ENCODE measurements at regions not wholly inside any gene's neighbourhood (a gene's known extent, or its start where the extent isn't known, plus 50 kb on each side); places are given as distances from the start of the nearest gene placed in this dataset.

GRCh38 chr10:28805390-28805789, 128.1 kb downstream of the BAMBI start:
- H3K9ac ChIP-seq (ENCODE audit: low read length): no peak overlapping the region
- H3K4me1 ChIP-seq (ENCODE audit: control insufficient read depth, low read depth, low read length): peaks cover 41% of the 10 kb centered on the region
- no peak overlapping the region for H3K27ac ChIP-seq (ENCODE audit: low read length)

GRCh38 chr10:28806488-28806941, 129.2 kb downstream of the BAMBI start:
- H3K9ac ChIP-seq (ENCODE audit: low read length): peak overlapping the region; percentile 15
- no peak overlapping the region for H3K4me3 ChIP-seq (ENCODE audit: low read length)

More at GRCh38 chr10:28805390-28805789, 128.1 kb downstream of the BAMBI start:
- no peaks in the 10 kb centered on the region for H3K36me3 ChIP-seq (ENCODE audit: control insufficient read depth, low read depth, low read length)
- H3K4me3 ChIP-seq (ENCODE audit: low read length): no peak overlapping the region
- peaks cover 10% of the 10 kb centered on the region for H3K27me3 ChIP-seq (ENCODE audit: control insufficient read depth, insufficient read depth, low read length)
- H3K9me3 ChIP-seq (ENCODE audit: control insufficient read depth, low read depth, low read length): no peaks in the 10 kb centered on the region

GRCh38 chr10:28806951-28807759, 129.8 kb downstream of the BAMBI start:
- Histone ChIP-seq H3K27ac (ENCODE audit: low read length) (no peak overlapping the region), H3K4me1 (ENCODE audit: control insufficient read depth, low read depth, low read length) (peaks cover 49% of the 10 kb centered on the region), H3K9me3 (ENCODE audit: control insufficient read depth, low read depth, low read length) (no peaks in the 10 kb centered on the region), H3K36me3 (ENCODE audit: control insufficient read depth, low read depth, low read length) (no peaks in the 10 kb centered on the region), H3K27me3 (ENCODE audit: control insufficient read depth, insufficient read depth, low read length) (peaks cover 10% of the 10 kb centered on the region), H3K9ac (ENCODE audit: low read length) (peak overlapping the region; percentile 15), H3K4me3 (ENCODE audit: low read length) (no peak overlapping the region)

More at GRCh38 chr10:28806488-28806941, 129.2 kb downstream of the BAMBI start:
- H3K9me3 ChIP-seq (ENCODE audit: control insufficient read depth, low read depth, low read length): no peaks in the 10 kb centered on the region
- H3K27ac ChIP-seq (ENCODE audit: low read length): no peak overlapping the region
- peaks cover 10% of the 10 kb centered on the region for H3K27me3 ChIP-seq (ENCODE audit: control insufficient read depth, insufficient read depth, low read length)
- H3K4me1 ChIP-seq (ENCODE audit: control insufficient read depth, low read depth, low read length): peaks cover 49% of the 10 kb centered on the region
- H3K36me3 ChIP-seq (ENCODE audit: control insufficient read depth, low read depth, low read length): no peaks in the 10 kb centered on the region

DNA sequence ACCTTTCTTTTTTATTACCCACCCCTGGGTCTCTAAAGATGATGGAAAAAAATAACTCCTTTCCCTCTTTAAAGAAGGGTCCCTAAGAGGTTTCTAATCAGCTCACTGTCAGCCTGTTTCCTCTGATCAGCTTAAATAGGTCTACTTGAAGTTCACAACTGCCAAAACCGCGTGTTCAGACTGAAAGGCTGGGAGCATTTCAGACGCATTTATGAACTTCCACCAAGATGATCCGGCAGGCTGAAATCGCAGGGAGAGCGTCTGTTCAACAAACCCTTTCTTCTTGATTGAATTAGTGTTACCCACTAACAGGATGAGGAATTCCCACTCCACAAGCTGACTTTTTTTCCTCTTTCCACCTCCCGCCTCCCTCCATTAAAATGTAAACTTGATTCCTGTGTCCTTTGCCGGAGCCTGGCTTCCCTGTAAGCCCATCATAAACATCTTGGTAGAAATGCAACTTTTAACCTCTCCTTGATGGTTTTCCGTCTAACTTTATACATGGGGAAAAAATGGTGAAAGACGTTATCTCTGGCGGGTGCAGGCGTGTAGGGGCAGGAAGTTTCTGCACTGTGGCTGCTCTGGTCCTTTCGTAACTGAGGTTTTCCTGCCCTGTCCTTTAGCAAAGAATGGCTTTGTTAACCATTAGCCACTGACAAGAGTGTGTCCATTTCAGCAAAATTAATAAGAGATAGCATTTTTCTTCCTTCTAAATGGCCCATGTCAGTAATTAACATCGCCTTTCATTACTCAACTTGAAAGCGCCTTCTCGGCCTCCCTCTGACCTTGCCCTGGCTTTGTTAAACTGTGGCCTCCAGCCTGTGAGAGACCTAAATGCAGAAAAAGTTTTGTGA, 130.7 kb downstream of the BAMBI start:
- Histone ChIP-seq H3K9me3 (ENCODE audit: control insufficient read depth, low read depth, low read length) (no peaks in the 10 kb centered on the region), H3K36me3 (ENCODE audit: control insufficient read depth, low read depth, low read length) (no peaks in the 10 kb centered on the region), H3K4me1 (ENCODE audit: control insufficient read depth, low read depth, low read length) (peaks cover 49% of the 10 kb centered on the region), H3K27me3 (ENCODE audit: control insufficient read depth, insufficient read depth, low read length) (peaks cover 10% of the 10 kb centered on the region), H3K27ac (ENCODE audit: low read length) (no peak overlapping the region), H3K9ac (ENCODE audit: low read length) (no peak overlapping the region), H3K4me3 (ENCODE audit: low read length) (no peak overlapping the region)

GRCh38 chr10:28808693-28809092, 131.4 kb downstream of the BAMBI start:
- Histone ChIP-seq H3K27me3 (ENCODE audit: control insufficient read depth, insufficient read depth, low read length) (peaks cover 10% of the 10 kb centered on the region), H3K36me3 (ENCODE audit: control insufficient read depth, low read depth, low read length) (no peaks in the 10 kb centered on the region), H3K4me3 (ENCODE audit: low read length) (no peak overlapping the region), H3K9ac (ENCODE audit: low read length) (no peak overlapping the region), H3K4me1 (ENCODE audit: control insufficient read depth, low read depth, low read length) (peaks cover 49% of the 10 kb centered on the region), H3K9me3 (ENCODE audit: control insufficient read depth, low read depth, low read length) (no peaks in the 10 kb centered on the region), H3K27ac (ENCODE audit: low read length) (no peak overlapping the region)

DNA sequence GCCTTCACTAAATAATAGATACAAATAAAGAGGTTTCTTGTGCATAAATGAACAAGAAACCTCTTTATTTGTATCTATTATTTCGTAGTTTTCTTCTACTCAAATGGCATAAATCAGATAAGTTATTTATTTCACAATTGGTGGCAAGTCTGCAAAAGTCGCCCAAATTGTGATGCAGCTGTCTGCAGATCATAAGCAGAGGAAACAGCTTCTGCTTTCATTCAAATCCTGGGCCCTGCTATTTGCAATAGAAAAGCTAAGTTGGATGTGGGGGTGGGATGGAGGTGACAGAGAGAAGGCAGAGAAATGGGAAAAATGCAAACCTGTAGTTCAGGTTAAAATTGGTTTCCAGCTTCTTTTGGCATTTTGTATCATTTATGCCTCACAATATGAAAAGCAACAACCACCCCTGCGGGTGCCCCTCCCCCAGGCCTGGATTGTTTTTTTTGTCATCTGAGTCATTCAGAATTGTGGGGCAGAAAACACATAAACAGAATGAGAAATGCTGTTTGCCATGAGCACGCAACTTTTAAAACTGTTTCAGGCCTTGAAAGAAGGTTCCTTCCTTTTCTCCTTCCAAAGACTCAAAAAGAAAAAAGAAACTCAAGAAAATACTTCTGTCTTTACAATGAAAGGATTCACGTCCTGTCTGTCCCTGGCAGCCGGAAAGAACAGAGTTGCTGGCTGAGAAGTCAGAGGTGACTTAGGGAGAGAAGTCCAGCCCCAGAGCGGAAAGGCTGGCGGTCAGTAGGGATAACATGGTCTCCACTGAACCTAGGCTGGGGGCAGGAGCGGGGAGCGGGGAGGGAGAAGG, 132.9 kb downstream of the BAMBI start:
- peak overlapping the region; percentile 25 for H3K4me3 ChIP-seq (ENCODE audit: low read length)
- H3K4me1 ChIP-seq (ENCODE audit: control insufficient read depth, low read depth, low read length): peaks cover 49% of the 10 kb centered on the region
- peak overlapping the region; percentile 11 for H3K27ac ChIP-seq (ENCODE audit: low read length)
- no peaks in the 10 kb centered on the region for H3K36me3 ChIP-seq (ENCODE audit: control insufficient read depth, low read depth, low read length)
- peaks cover 10% of the 10 kb centered on the region for H3K27me3 ChIP-seq (ENCODE audit: control insufficient read depth, insufficient read depth, low read length)
- no peaks in the 10 kb centered on the region for H3K9me3 ChIP-seq (ENCODE audit: control insufficient read depth, low read depth, low read length)
- H3K9ac ChIP-seq (ENCODE audit: low read length): no peak overlapping the region

DNA sequence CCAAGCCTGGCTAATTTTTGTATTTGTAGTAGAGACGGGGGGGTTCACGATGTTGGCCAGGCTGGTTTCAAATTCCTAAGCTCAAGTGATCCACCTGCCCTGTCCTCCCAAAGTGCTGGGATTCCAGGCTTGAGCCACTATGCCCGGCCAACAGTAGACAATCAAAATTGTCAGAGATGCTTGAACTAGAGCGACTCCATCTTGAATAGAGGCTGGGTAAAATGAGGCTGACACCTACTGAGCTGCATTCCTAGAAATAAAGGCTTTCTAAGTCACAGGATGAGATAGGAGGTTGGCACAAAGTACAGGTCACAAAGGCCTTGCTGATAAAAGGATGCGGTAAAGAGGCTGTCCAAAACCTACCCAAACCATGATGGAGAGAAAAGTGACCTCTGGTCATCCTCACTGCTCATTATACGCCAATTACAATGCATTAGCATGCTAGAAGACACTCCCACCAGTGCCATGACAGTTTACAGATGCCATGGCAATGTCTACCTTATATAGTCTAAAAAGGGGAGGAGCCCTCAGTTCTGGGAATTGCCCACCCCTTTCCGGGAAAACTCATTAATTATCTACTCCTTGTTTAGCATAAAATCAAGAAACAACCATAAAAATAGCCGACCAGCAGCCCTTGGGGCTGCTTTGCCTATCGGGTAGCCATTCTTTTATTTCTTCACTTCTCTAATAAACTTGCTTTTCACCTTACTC, 134.5 kb downstream of the BAMBI start:
- no peaks in the 10 kb centered on the region for H3K36me3 ChIP-seq (ENCODE audit: control insufficient read depth, low read depth, low read length)
- H3K9me3 ChIP-seq (ENCODE audit: control insufficient read depth, low read depth, low read length): no peaks in the 10 kb centered on the region
- H3K27me3 ChIP-seq (ENCODE audit: control insufficient read depth, insufficient read depth, low read length): peaks cover 9% of the 10 kb centered on the region
- H3K4me1 ChIP-seq (ENCODE audit: control insufficient read depth, low read depth, low read length): peaks cover 43% of the 10 kb centered on the region
- no peak overlapping the region for H3K9ac ChIP-seq (ENCODE audit: low read length)
- H3K27ac ChIP-seq (ENCODE audit: low read length): no peak overlapping the region
- no peak overlapping the region for H3K4me3 ChIP-seq (ENCODE audit: low read length)

GRCh38 chr10:28812384-28813372, 135.4 kb downstream of the BAMBI start:
- no peak overlapping the region for H3K27ac ChIP-seq (ENCODE audit: low read length)
- H3K9me3 ChIP-seq (ENCODE audit: control insufficient read depth, low read depth, low read length): no peaks in the 10 kb centered on the region
- H3K9ac ChIP-seq (ENCODE audit: low read length): no peak overlapping the region
- H3K4me1 ChIP-seq (ENCODE audit: control insufficient read depth, low read depth, low read length): peaks cover 34% of the 10 kb centered on the region
- peaks cover under 1% of the 10 kb centered on the region for H3K27me3 ChIP-seq (ENCODE audit: control insufficient read depth, insufficient read depth, low read length)
- H3K36me3 ChIP-seq (ENCODE audit: control insufficient read depth, low read depth, low read length): no peaks in the 10 kb centered on the region
- no peak overlapping the region for H3K4me3 ChIP-seq (ENCODE audit: low read length)

- Histone ChIP-seq H3K9ac (ENCODE audit: low read length) (no peak overlapping the region), H3K27me3 (ENCODE audit: control insufficient read depth, insufficient read depth, low read length) (no peaks in the 10 kb centered on the region), H3K36me3 (ENCODE audit: control insufficient read depth, low read depth, low read length) (no peaks in the 10 kb centered on the region), H3K9me3 (ENCODE audit: control insufficient read depth, low read depth, low read length) (no peaks in the 10 kb centered on the region), H3K27ac (ENCODE audit: low read length) (no peak overlapping the region), H3K4me3 (ENCODE audit: low read length) (no peak overlapping the region), H3K4me1 (ENCODE audit: control insufficient read depth, low read depth, low read length) (peaks cover 9% of the 10 kb centered on the region)
Measured at GRCh38 chr10:28815681-28816080, 138.4 kb downstream of the BAMBI start.

All from iPS-18a (cell line).